ENCODE measurements at regions not wholly inside any gene's neighbourhood (a gene's known extent, or its start where the extent isn't known, plus 50 kb on each side); places are given as distances from the start of the nearest gene placed in this dataset.

DNA sequence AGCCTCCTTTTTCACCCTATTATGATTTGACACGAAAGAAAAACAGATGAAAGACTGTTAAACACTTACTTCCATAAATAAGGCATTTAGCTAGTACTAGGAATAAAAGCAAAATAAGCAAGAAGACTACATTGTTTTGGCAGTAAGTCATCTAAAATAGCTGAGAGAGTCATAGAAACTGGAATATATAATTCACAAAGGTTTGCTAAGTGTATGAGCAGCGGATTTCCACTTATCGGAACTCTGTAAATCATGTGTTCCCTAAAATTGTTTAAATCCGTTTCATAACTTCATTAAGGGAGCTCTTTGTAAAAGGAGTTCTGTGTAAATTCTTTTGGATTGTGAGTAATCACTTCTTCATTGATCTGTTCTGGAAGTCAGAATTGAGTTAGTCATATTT is 202.5 kb upstream of the CBLB start:
- TF ChIP-seq POLR2A (IDR thresholded peaks at IDR 0.05) (no peak), CTCF (IDR thresholded peaks at IDR 0.05) (no peak)

Data from transverse colon (tissue), 3 donors.